OCI-LY3 (cell line): ENCODE measurements at regions not wholly inside any gene's neighbourhood (a gene's known extent, or its start where the extent isn't known, plus 50 kb on each side); places are given as distances from the start of the nearest gene placed in this dataset.

Experiments used
- H2AFZ ChIP-seq: fragments of 200-600, 300-600 bp; shearing (Covaris generic); 2 replicates; pipeline ENCODE4 v1.6.0; 2014; ENCODE audit warnings: antibody characterized with exemption, low read depth, low read length
- H3K27ac ChIP-seq: fragments of 200-600, 300-600 bp; sonication (generic); 2 replicates; pipeline ENCODE4 v1.5.1; 2014; ENCODE audit warnings: mild to moderate bottlenecking, low read length, moderate library complexity, mixed read lengths
- H3K27me3 ChIP-seq: fragments of 200-600, 300-600 bp; sonication (generic); 2 replicates; pipeline ENCODE4 v1.6.1; 2014; ENCODE audit warnings: low read depth, low read length, mixed read lengths
- H3K36me3 ChIP-seq: fragments of 200-600, 300-600 bp; sonication (generic); replicated peaks from 2 replicates; pipeline ENCODE3; 2014; ENCODE audit warnings: low read depth, low read length, mixed read lengths
- H3K4me1 ChIP-seq: fragments of 300-600, 200-600 bp; sonication (generic); 2 replicates; pipeline ENCODE4 v1.6.1; 2014; ENCODE audit warnings: low read length, mixed read lengths
- H3K4me2 ChIP-seq: fragments of 200-600, 300-600 bp; sonication (generic); 2 replicates; pipeline ENCODE4 v1.6.1; 2014; ENCODE audit warnings: low read length, mixed read lengths
- H3K4me3 ChIP-seq: fragments of 300-600, 200-600 bp; sonication (generic); 2 replicates; pipeline ENCODE4 v1.5.1; 2014; ENCODE audit warnings: antibody characterized with exemption, mild to moderate bottlenecking, low read length, moderate library complexity
- H3K79me2 ChIP-seq: fragments of 300-600, 200-600 bp; shearing (Covaris generic); 2 replicates; pipeline ENCODE4 v1.6.1; 2014; ENCODE audit warnings: mild to moderate bottlenecking, low read length, mixed read lengths
- H3K9ac ChIP-seq: fragments of 300-600, 200-600 bp; shearing (Covaris generic); 2 replicates; pipeline ENCODE4 v1.6.0; 2014; ENCODE audit warnings: mild to moderate bottlenecking, low read length, moderate library complexity
- H3K9me3 ChIP-seq: fragments of 200-600, 300-600 bp; shearing (Covaris generic); 2 replicates; pipeline ENCODE4 v1.6.1; 2014; ENCODE audit warnings: low read length, mixed read lengths; ENCODE audit not compliant: insufficient read depth
- H4K20me1 ChIP-seq: fragments of 200-600, 300-600 bp; sonication (generic); 2 replicates; pipeline ENCODE4 v1.6.1; 2016; ENCODE audit warnings: low read length, mixed read lengths; ENCODE audit not compliant: insufficient read depth
- CTCF ChIP-seq: fragments of 200-600, 300-600 bp; sonication (generic); IDR thresholded peaks from 2 replicates; pipeline ENCODE4 v1.5.1; 2014; ENCODE audit warnings: antibody characterized with exemption, low read length, low read depth
- EZH2phosphoT487 ChIP-seq: fragments of 200-600 bp; shearing (Covaris generic); IDR thresholded peaks from 2 replicates; pipeline ENCODE4 v1.6.1; 2018; ENCODE audit warnings: antibody characterized with exemption, mixed run types, low read depth

DNA sequence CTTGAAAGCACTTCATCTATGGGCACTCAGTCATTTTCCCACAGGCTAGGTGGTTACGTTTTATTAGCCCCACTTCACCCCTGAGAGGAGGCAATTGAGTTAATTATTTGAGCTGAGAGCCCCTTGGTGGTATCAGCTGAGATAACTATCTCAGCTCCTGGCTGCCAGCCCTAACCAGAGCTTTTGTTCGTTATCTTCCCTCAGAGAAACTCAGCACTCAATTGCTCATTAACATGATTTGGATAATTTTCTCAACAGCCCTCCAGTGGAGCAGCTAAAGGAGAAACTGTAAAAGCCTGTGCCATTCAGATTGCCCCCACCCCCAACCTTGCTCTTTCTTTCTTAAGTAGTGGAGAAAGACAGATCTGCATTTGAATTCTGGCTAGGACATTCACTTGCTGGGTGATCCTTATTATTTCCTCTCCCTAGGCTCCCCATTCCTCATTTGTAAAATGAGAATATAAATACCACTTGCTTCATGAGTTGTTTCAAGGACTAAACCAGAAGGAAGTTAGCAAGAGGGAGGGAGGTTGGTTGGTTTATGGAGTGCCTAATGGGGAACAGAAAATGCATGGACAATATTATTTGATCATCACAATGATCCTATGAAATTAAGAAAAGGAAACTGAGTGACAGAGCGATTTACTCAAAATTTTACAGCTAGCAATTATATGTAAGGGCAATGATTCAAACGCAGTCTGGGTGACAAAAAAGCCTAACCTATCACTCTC, 218.7 kb upstream of the FGGY start:
- TF ChIP-seq CTCF (no peak), EZH2phosphoT487 (no peak)
- H4K20me1 ChIP-seq: no peaks in the 10 kb centered on the region
- no peaks in the 10 kb centered on the region for H3K9me3 ChIP-seq
- peaks cover 8% of the 10 kb centered on the region for H3K4me1 ChIP-seq
- no peaks in the 10 kb centered on the region for H3K79me2 ChIP-seq
- H3K4me3 ChIP-seq: no peak overlapping the region
- no peak overlapping the region for H3K9ac ChIP-seq
- no peak overlapping the region for H3K4me2 ChIP-seq
- H2AFZ ChIP-seq: no peak overlapping the region
- no peak overlapping the region for H3K27ac ChIP-seq
- H3K36me3 ChIP-seq: no peaks in the 10 kb centered on the region
- no peaks in the 10 kb centered on the region for H3K27me3 ChIP-seq

- Histone ChIP-seq H3K4me3 (no peak overlapping the region), H2AFZ (no peak overlapping the region), H3K4me2 (no peak overlapping the region), H3K27ac (no peak overlapping the region), H4K20me1 (no peaks in the 10 kb centered on the region), H3K9ac (no peak overlapping the region), H3K9me3 (no peaks in the 10 kb centered on the region), H3K4me1 (peaks cover 8% of the 10 kb centered on the region), H3K27me3 (no peaks in the 10 kb centered on the region), H3K79me2 (no peaks in the 10 kb centered on the region), H3K36me3 (no peaks in the 10 kb centered on the region)
- TF ChIP-seq CTCF (no peak), EZH2phosphoT487 (no peak)
Measured at GRCh38 chr1:59078866-59079265, 218.0 kb upstream of the FGGY start.

- no peak overlapping the region for H3K9ac ChIP-seq
- no peak overlapping the region for H2AFZ ChIP-seq
- TF ChIP-seq CTCF: no peak
- no peak for TF ChIP-seq EZH2phosphoT487
- H3K27me3 ChIP-seq: no peaks in the 10 kb centered on the region
- no peaks in the 10 kb centered on the region for H4K20me1 ChIP-seq
- H3K4me1 ChIP-seq: peaks cover 8% of the 10 kb centered on the region
- H3K36me3 ChIP-seq: no peaks in the 10 kb centered on the region
- no peak overlapping the region for H3K27ac ChIP-seq
- no peak overlapping the region for H3K4me3 ChIP-seq
- H3K9me3 ChIP-seq: no peaks in the 10 kb centered on the region
- H3K79me2 ChIP-seq: no peaks in the 10 kb centered on the region
- H3K4me2 ChIP-seq: no peak overlapping the region
Measured at GRCh38 chr1:59079434-59080140, 217.3 kb upstream of the FGGY start.

DNA sequence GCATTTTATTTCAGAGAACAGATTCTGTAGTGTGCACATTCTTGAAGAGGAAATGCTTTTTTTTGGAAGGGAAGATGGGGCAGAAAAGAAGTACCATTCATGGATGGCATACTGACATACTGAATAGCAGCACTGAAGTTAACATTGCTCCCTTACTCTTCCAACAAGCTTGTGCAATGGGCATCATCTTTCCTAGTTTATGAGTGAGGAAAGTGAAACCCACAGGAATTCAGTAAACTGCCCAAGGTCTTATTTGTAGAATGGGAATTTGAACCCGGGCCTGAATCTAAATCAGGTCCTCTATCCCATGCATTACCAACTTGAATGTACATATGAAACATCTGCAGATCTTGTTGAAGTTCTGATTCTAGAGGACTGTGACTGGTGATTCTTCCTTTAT, 215.7 kb upstream of the FGGY start:
- peaks cover 8% of the 10 kb centered on the region for H3K4me1 ChIP-seq
- no peak overlapping the region for H3K4me3 ChIP-seq
- no peaks in the 10 kb centered on the region for H3K79me2 ChIP-seq
- H3K9ac ChIP-seq: no peak overlapping the region
- H3K36me3 ChIP-seq: no peaks in the 10 kb centered on the region
- no peak overlapping the region for H3K27ac ChIP-seq
- H3K27me3 ChIP-seq: no peaks in the 10 kb centered on the region
- no peak overlapping the region for H3K4me2 ChIP-seq
- TF ChIP-seq CTCF (no peak), EZH2phosphoT487 (no peak)
- no peaks in the 10 kb centered on the region for H4K20me1 ChIP-seq
- H2AFZ ChIP-seq: no peak overlapping the region
- no peaks in the 10 kb centered on the region for H3K9me3 ChIP-seq
